ENCODE measurements at regions not wholly inside any gene's neighbourhood (a gene's known extent, or its start where the extent isn't known, plus 50 kb on each side); places are given as distances from the start of the nearest gene placed in this dataset.
"Not testable (repeated sequence)": the region's sequence is repeated elsewhere in the genome, so short reads cannot be mapped to it uniquely, and the experiment has no call there.

GRCh38 chr13:33411312-33411711 is 125.8 kb upstream of the STARD13 start:
- H3K27me3 Mint-ChIP-seq = peaks cover 17 to 21% of the 10 kb centered on the region in 2 donors
- no peaks in the 10 kb centered on the region for H3K36me3 Mint-ChIP-seq

GRCh38 chr13:33415822-33416221 is 130.3 kb upstream of the STARD13 start:
- Mint-ChIP-seq H3K4me1 (no peaks in the 10 kb centered on the region), H3K9me3 (peaks cover 1 to 4% of the 10 kb centered on the region in 2 donors), H3K27ac (no peak overlapping the region), H3K4me3 (no peak overlapping the region), H3K27me3 (peaks cover 16 to 23% of the 10 kb centered on the region in 2 donors), H3K36me3 (peaks cover 0 to 3% of the 10 kb centered on the region in 2 donors)
- ATAC-seq (replicated peaks) (no peak), DNase-seq (no peak)

More at GRCh38 chr13:33411312-33411711, 125.8 kb upstream of the STARD13 start:
- Mint-ChIP-seq H3K4me3 (no peak overlapping the region), H3K4me1 (peaks cover 0 to 3% of the 10 kb centered on the region in 2 donors), H3K27ac (no peak overlapping the region), H3K9me3 (no peaks in the 10 kb centered on the region)
- DNase-seq (no peak), ATAC-seq (replicated peaks) (no peak)

GRCh38 chr13:33418224-33418953 is 132.8 kb upstream of the STARD13 start:
- not testable (repeated sequence) for H3K4me3 Mint-ChIP-seq; ATAC-seq (replicated peaks); H3K9me3 Mint-ChIP-seq; H3K4me1 Mint-ChIP-seq; H3K27ac Mint-ChIP-seq; H3K36me3 Mint-ChIP-seq; DNase-seq
- H3K27me3 Mint-ChIP-seq = peaks cover 1 to 19% of the 10 kb centered on the region in 2 donors

GRCh38 chr13:33420117-33420516 is 134.6 kb upstream of the STARD13 start:
- H3K27ac Mint-ChIP-seq; H3K9me3 Mint-ChIP-seq; H3K4me1 Mint-ChIP-seq; DNase-seq; ATAC-seq (replicated peaks); H3K4me3 Mint-ChIP-seq; H3K36me3 Mint-ChIP-seq: not testable (repeated sequence)
- peaks cover 0 to 17% of the 10 kb centered on the region in 2 donors for H3K27me3 Mint-ChIP-seq

- Mint-ChIP-seq H3K27ac (no peak overlapping the region), H3K4me1 (peaks cover 2 to 6% of the 10 kb centered on the region in 2 donors)
- no peak for ATAC-seq (replicated peaks)
Measured at GRCh38 chr13:33426131-33426530, 140.6 kb upstream of the STARD13 start.

GRCh38 chr13:33433316-33433715 is 147.8 kb upstream of the STARD13 start:
- Mint-ChIP-seq H3K27me3 (peaks cover 4 to 6% of the 10 kb centered on the region in 2 donors), H3K9me3 (peaks cover 2 to 4% of the 10 kb centered on the region in 2 donors), H3K36me3 (no peaks in the 10 kb centered on the region), H3K4me3 (no peak overlapping the region), H3K4me1 (no peaks in the 10 kb centered on the region), H3K27ac (no peak overlapping the region)
- ATAC-seq (replicated peaks) (no peak), DNase-seq (no peak)

More at GRCh38 chr13:33426131-33426530, 140.6 kb upstream of the STARD13 start:
- H3K4me3 Mint-ChIP-seq = no peak overlapping the region
- peaks cover 2 to 4% of the 10 kb centered on the region in 2 donors for H3K9me3 Mint-ChIP-seq
- no peak for DNase-seq
- peaks cover 6 to 7% of the 10 kb centered on the region in 2 donors for H3K27me3 Mint-ChIP-seq
- no peaks in the 10 kb centered on the region for H3K36me3 Mint-ChIP-seq

GRCh38 chr13:33434676-33435075 is 149.1 kb upstream of the STARD13 start:
- DNase-seq = no peak
- H3K27me3 Mint-ChIP-seq = peaks cover under 1 to 1% of the 10 kb centered on the region in 2 donors
- no peaks in the 10 kb centered on the region for H3K36me3 Mint-ChIP-seq
- H3K4me1 Mint-ChIP-seq = no peaks in the 10 kb centered on the region
- no peak overlapping the region for H3K27ac Mint-ChIP-seq
- H3K4me3 Mint-ChIP-seq = no peak overlapping the region
- peaks cover 0 to under 1% of the 10 kb centered on the region in 2 donors for H3K9me3 Mint-ChIP-seq
- ATAC-seq (replicated peaks) = no peak

- DNase-seq = no peak
- H3K27ac Mint-ChIP-seq = no peak overlapping the region
Measured at GRCh38 chr13:33435207-33435606, 149.7 kb upstream of the STARD13 start.

GRCh38 chr13:33438918-33439317 is 153.4 kb upstream of the STARD13 start:
- Mint-ChIP-seq H3K9me3 (peaks cover 0 to 1% of the 10 kb centered on the region in 2 donors), H3K27ac (no peak overlapping the region), H3K4me3 (no peak overlapping the region), H3K4me1 (no peaks in the 10 kb centered on the region), H3K27me3 (peaks cover 4 to 8% of the 10 kb centered on the region in 2 donors), H3K36me3 (no peaks in the 10 kb centered on the region)
- DNase-seq (no peak), ATAC-seq (replicated peaks) (no peak)

More at GRCh38 chr13:33435207-33435606, 149.7 kb upstream of the STARD13 start:
- Mint-ChIP-seq H3K27me3 (no peaks in the 10 kb centered on the region), H3K36me3 (no peaks in the 10 kb centered on the region), H3K4me3 (no peak overlapping the region), H3K4me1 (no peaks in the 10 kb centered on the region), H3K9me3 (no peaks in the 10 kb centered on the region)
- ATAC-seq (replicated peaks) = no peak

- ATAC-seq (replicated peaks) (no peak), DNase-seq (no peak)
- no peaks in the 10 kb centered on the region for H3K36me3 Mint-ChIP-seq
- peaks cover 0 to 1% of the 10 kb centered on the region in 2 donors for H3K9me3 Mint-ChIP-seq
- H3K27ac Mint-ChIP-seq = no peak overlapping the region
- peaks cover 4 to 8% of the 10 kb centered on the region in 2 donors for H3K27me3 Mint-ChIP-seq
- H3K4me1 Mint-ChIP-seq = no peaks in the 10 kb centered on the region
- no peak overlapping the region for H3K4me3 Mint-ChIP-seq
Measured at GRCh38 chr13:33441015-33441414, 155.5 kb upstream of the STARD13 start.

GRCh38 chr13:33445024-33445423 is 159.5 kb upstream of the STARD13 start:
- Mint-ChIP-seq H3K36me3 (no peaks in the 10 kb centered on the region), H3K27me3 (peaks cover 4 to 8% of the 10 kb centered on the region in 2 donors), H3K4me1 (no peaks in the 10 kb centered on the region), H3K27ac (no peak overlapping the region), H3K9me3 (peaks cover 0 to 7% of the 10 kb centered on the region in 2 donors), H3K4me3 (no peak overlapping the region)
- DNase-seq (no peak), ATAC-seq (replicated peaks) (no peak)

GRCh38 chr13:33445476-33445875 is 159.9 kb upstream of the STARD13 start:
- no peaks in the 10 kb centered on the region for H3K36me3 Mint-ChIP-seq
- H3K27ac Mint-ChIP-seq = no peak overlapping the region
- ATAC-seq (replicated peaks) (no peak), DNase-seq (no peak)
- no peak overlapping the region for H3K4me3 Mint-ChIP-seq
- H3K4me1 Mint-ChIP-seq = no peaks in the 10 kb centered on the region
- peaks cover 0 to 5% of the 10 kb centered on the region in 2 donors for H3K9me3 Mint-ChIP-seq
- H3K27me3 Mint-ChIP-seq = peaks cover 4 to 8% of the 10 kb centered on the region in 2 donors

GRCh38 chr13:33446821-33447725 is 161.5 kb upstream of the STARD13 start:
- no peak for ATAC-seq (replicated peaks)
- no peaks in the 10 kb centered on the region for H3K36me3 Mint-ChIP-seq
- H3K9me3 Mint-ChIP-seq = peaks cover 0 to 5% of the 10 kb centered on the region in 2 donors
- DNase-seq = no peak
- H3K27me3 Mint-ChIP-seq = no peaks in the 10 kb centered on the region
- H3K27ac Mint-ChIP-seq = no peak overlapping the region
- no peaks in the 10 kb centered on the region for H3K4me1 Mint-ChIP-seq
- no peak overlapping the region for H3K4me3 Mint-ChIP-seq

- H3K27me3 Mint-ChIP-seq = no peaks in the 10 kb centered on the region
- no peaks in the 10 kb centered on the region for H3K4me1 Mint-ChIP-seq
- no peaks in the 10 kb centered on the region for H3K36me3 Mint-ChIP-seq
- ATAC-seq (replicated peaks) (no peak), DNase-seq (no peak)
- H3K27ac Mint-ChIP-seq = no peak overlapping the region
- H3K9me3 Mint-ChIP-seq = peaks cover 0 to 5% of the 10 kb centered on the region in 2 donors
- H3K4me3 Mint-ChIP-seq = no peak overlapping the region
Measured at GRCh38 chr13:33448889-33449288, 163.3 kb upstream of the STARD13 start.

All from stimulated activated naive B cell treated with anti-CD40 and anti-IgM and Interleukin-4, amounts not matched to agents 10 μg/mL and 1 μg/mL and 100 μg/mL, for 72 hours (primary cell).